ENCODE measurements at regions not wholly inside any gene's neighbourhood (a gene's known extent, or its start where the extent isn't known, plus 50 kb on each side); places are given as distances from the start of the nearest gene placed in this dataset.

GRCh38 chr9:3012842-3013241, 168.9 kb upstream of the PUM3 start:
- H3K4me3 ChIP-seq (ENCODE audit: low read length in 2 of 2): no peak overlapping the region
- WGBS, 2 donors: 74 to 79% methylated on average over 5 of the region's 5 CpGs
- no peaks in the 10 kb centered on the region for H3K4me1 ChIP-seq (ENCODE audit: control insufficient read depth in 1 of 2, insufficient read depth in 2 of 2, low read length in 2 of 2)
- no peaks in the 10 kb centered on the region for H3K27me3 ChIP-seq (ENCODE audit: control insufficient read depth in 1 of 2, insufficient read depth in 2 of 2, low read length in 1 of 2)
- no peak for ATAC-seq (ENCODE audit: low FRiP score)
- no peak for DNase-seq
- H3K9me3 ChIP-seq (ENCODE audit: control insufficient read depth, low read length): peaks cover 3% of the 10 kb centered on the region
- no peaks in the 10 kb centered on the region for H3K36me3 ChIP-seq (ENCODE audit: control insufficient read depth in 1 of 2, insufficient read depth in 2 of 2, low read length in 1 of 2)
- intact Hi-C loops (cut with DNase I): no loop called here
- H3K27ac ChIP-seq (ENCODE audit: low read depth in 1 of 2, low read length in 2 of 2): no peak overlapping the region

GRCh38 chr9:3012245-3012644, 168.3 kb upstream of the PUM3 start:
- ATAC-seq (ENCODE audit: low FRiP score): no peak
- Histone ChIP-seq H3K27ac (ENCODE audit: low read depth in 1 of 2, low read length in 2 of 2) (no peak overlapping the region), H3K27me3 (ENCODE audit: control insufficient read depth in 1 of 2, insufficient read depth in 2 of 2, low read length in 1 of 2) (no peaks in the 10 kb centered on the region), H3K4me1 (ENCODE audit: control insufficient read depth in 1 of 2, insufficient read depth in 2 of 2, low read length in 2 of 2) (no peaks in the 10 kb centered on the region), H3K36me3 (ENCODE audit: control insufficient read depth in 1 of 2, insufficient read depth in 2 of 2, low read length in 1 of 2) (no peaks in the 10 kb centered on the region), H3K4me3 (ENCODE audit: low read length in 2 of 2) (no peak overlapping the region), H3K9me3 (ENCODE audit: control insufficient read depth, low read length) (peaks cover 3% of the 10 kb centered on the region)
- intact Hi-C loops (cut with DNase I): no loop called here
- DNase-seq: no peak
- 84 to 88% methylated on average over 6 of the region's 6 CpGs for WGBS, 2 donors

DNA sequence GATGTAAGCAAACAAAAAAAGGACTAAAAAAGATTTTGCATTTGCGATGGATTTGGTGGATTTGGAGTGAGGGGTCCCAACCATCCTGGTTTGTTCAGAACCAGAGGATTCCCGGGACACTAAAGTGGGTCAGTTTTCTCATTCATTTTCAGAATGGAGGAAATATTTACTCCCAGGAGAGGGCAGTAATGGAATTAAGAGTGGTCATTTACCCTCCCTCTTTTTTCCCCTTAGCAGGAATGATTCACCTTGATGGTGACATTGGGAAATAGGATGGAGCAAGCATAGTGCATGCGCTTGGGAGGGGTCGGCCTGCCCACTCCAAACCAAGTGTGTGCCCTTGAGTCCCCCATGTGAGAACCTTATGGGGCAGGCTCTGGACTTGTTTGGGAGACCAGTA, 164.2 kb upstream of the PUM3 start:
- Histone ChIP-seq H3K4me3 (ENCODE audit: low read length in 2 of 2) (no peak overlapping the region), H3K36me3 (ENCODE audit: control insufficient read depth in 1 of 2, insufficient read depth in 2 of 2, low read length in 1 of 2) (no peaks in the 10 kb centered on the region), H3K4me1 (ENCODE audit: control insufficient read depth in 1 of 2, insufficient read depth in 2 of 2, low read length in 2 of 2) (no peaks in the 10 kb centered on the region), H3K27ac (ENCODE audit: low read depth in 1 of 2, low read length in 2 of 2) (no peak overlapping the region), H3K9me3 (ENCODE audit: control insufficient read depth, low read length) (no peaks in the 10 kb centered on the region), H3K27me3 (ENCODE audit: control insufficient read depth in 1 of 2, insufficient read depth in 2 of 2, low read length in 1 of 2) (no peaks in the 10 kb centered on the region)
- WGBS, 2 donors: 95% methylated on average over 4 of the region's 4 CpGs
- intact Hi-C loops (cut with DNase I): no loop called here
- no peak for DNase-seq
- no peak for ATAC-seq (ENCODE audit: low FRiP score)

DNA sequence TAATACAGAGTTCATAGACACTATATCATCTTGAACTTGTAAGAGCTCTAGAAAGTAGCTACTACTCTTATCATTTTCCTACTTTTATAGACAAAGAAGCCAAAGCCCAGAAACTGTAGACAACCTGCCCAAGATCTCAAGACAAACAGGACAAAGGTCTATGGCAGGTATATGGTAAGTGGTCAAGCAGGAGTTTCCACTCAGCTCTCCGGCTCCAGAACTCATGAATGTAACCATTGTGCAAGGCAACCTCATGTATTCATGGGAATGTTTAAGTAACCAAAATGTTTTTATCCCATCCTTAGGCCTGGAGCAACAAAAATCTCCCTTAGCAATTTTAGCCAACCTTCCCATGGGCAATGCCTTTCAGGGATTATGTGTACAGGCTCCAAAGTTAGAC, 163.4 kb upstream of the PUM3 start:
- H3K27ac ChIP-seq (ENCODE audit: low read depth in 1 of 2, low read length in 2 of 2): no peak overlapping the region
- ATAC-seq (ENCODE audit: low FRiP score): no peak
- no peaks in the 10 kb centered on the region for H3K4me1 ChIP-seq (ENCODE audit: control insufficient read depth in 1 of 2, insufficient read depth in 2 of 2, low read length in 2 of 2)
- H3K9me3 ChIP-seq (ENCODE audit: control insufficient read depth, low read length): no peaks in the 10 kb centered on the region
- no peak for DNase-seq
- WGBS, 2 donors: 93% methylated on average over 1 of the region's 1 CpG
- no peaks in the 10 kb centered on the region for H3K36me3 ChIP-seq (ENCODE audit: control insufficient read depth in 1 of 2, insufficient read depth in 2 of 2, low read length in 1 of 2)
- intact Hi-C loops (cut with DNase I): no loop called here
- H3K27me3 ChIP-seq (ENCODE audit: control insufficient read depth in 1 of 2, insufficient read depth in 2 of 2, low read length in 1 of 2): no peaks in the 10 kb centered on the region
- H3K4me3 ChIP-seq (ENCODE audit: low read length in 2 of 2): no peak overlapping the region

GRCh38 chr9:3006851-3007250, 163.0 kb upstream of the PUM3 start:
- no peak for ATAC-seq (ENCODE audit: low FRiP score)
- no peak for DNase-seq
- H3K27ac ChIP-seq (ENCODE audit: low read depth in 1 of 2, low read length in 2 of 2): no peak overlapping the region
- no peaks in the 10 kb centered on the region for H3K4me1 ChIP-seq (ENCODE audit: control insufficient read depth in 1 of 2, insufficient read depth in 2 of 2, low read length in 2 of 2)
- no peak overlapping the region for H3K4me3 ChIP-seq (ENCODE audit: low read length in 2 of 2)
- no peaks in the 10 kb centered on the region for H3K9me3 ChIP-seq (ENCODE audit: control insufficient read depth, low read length)
- intact Hi-C loops (cut with DNase I): no loop called here
- no peaks in the 10 kb centered on the region for H3K36me3 ChIP-seq (ENCODE audit: control insufficient read depth in 1 of 2, insufficient read depth in 2 of 2, low read length in 1 of 2)
- no peaks in the 10 kb centered on the region for H3K27me3 ChIP-seq (ENCODE audit: control insufficient read depth in 1 of 2, insufficient read depth in 2 of 2, low read length in 1 of 2)

GRCh38 chr9:3004572-3004971, 160.7 kb upstream of the PUM3 start:
- Histone ChIP-seq H3K36me3 (ENCODE audit: control insufficient read depth in 1 of 2, insufficient read depth in 2 of 2, low read length in 1 of 2) (no peaks in the 10 kb centered on the region), H3K27me3 (ENCODE audit: control insufficient read depth in 1 of 2, insufficient read depth in 2 of 2, low read length in 1 of 2) (no peaks in the 10 kb centered on the region), H3K4me1 (ENCODE audit: control insufficient read depth in 1 of 2, insufficient read depth in 2 of 2, low read length in 2 of 2) (no peaks in the 10 kb centered on the region), H3K27ac (ENCODE audit: low read depth in 1 of 2, low read length in 2 of 2) (no peak overlapping the region), H3K9me3 (ENCODE audit: control insufficient read depth, low read length) (no peaks in the 10 kb centered on the region), H3K4me3 (ENCODE audit: low read length in 2 of 2) (no peak overlapping the region)
- WGBS, 2 donors: 75 to 79% methylated on average over 1 of the region's 1 CpG
- intact Hi-C loops (cut with DNase I): no loop called here
- DNase-seq (no peak), ATAC-seq (ENCODE audit: low FRiP score) (no peak)

GRCh38 chr9:3001311-3001710, 157.4 kb upstream of the PUM3 start:
- H3K27ac ChIP-seq (ENCODE audit: low read depth in 1 of 2, low read length in 2 of 2): no peak overlapping the region
- no peaks in the 10 kb centered on the region for H3K9me3 ChIP-seq (ENCODE audit: control insufficient read depth, low read length)
- H3K27me3 ChIP-seq (ENCODE audit: control insufficient read depth in 1 of 2, insufficient read depth in 2 of 2, low read length in 1 of 2): no peaks in the 10 kb centered on the region
- no peak for ATAC-seq (ENCODE audit: low FRiP score)
- DNase-seq: no peak
- no peaks in the 10 kb centered on the region for H3K36me3 ChIP-seq (ENCODE audit: control insufficient read depth in 1 of 2, insufficient read depth in 2 of 2, low read length in 1 of 2)
- H3K4me1 ChIP-seq (ENCODE audit: control insufficient read depth in 1 of 2, insufficient read depth in 2 of 2, low read length in 2 of 2): no peaks in the 10 kb centered on the region
- no peak overlapping the region for H3K4me3 ChIP-seq (ENCODE audit: low read length in 2 of 2)
- intact Hi-C loops (cut with DNase I): no loop called here

DNA sequence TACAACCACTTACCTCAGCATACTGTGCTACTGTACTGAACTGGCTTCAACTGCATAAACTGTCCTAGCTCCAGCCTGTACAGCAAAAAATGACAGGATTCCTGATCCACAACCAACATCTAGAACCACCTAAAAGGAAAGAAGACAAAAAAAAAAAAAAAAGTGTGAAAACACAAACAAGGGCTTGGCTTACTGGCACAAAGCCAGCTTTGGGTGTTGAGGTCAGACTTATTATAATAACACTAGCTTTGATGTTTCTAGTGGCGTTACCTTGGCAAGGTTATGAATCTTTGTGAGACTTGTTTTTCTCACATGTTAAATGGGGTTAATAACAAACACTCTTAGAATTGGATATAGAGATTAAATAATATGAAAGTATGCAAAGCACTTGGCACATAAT, 148.5 kb upstream of the PUM3 start:
- H3K4me1 ChIP-seq (ENCODE audit: control insufficient read depth in 1 of 2, insufficient read depth in 2 of 2, low read length in 2 of 2): no peaks in the 10 kb centered on the region
- no peak overlapping the region for H3K27ac ChIP-seq (ENCODE audit: low read depth in 1 of 2, low read length in 2 of 2)
- ATAC-seq (ENCODE audit: low FRiP score) (no peak), DNase-seq (no peak)
- H3K9me3 ChIP-seq (ENCODE audit: control insufficient read depth, low read length): peaks cover 2% of the 10 kb centered on the region
- H3K4me3 ChIP-seq (ENCODE audit: low read length in 2 of 2): no peak overlapping the region
- WGBS, 2 donors: 88 to 89% methylated on average over 1 of the region's 1 CpG
- no peaks in the 10 kb centered on the region for H3K36me3 ChIP-seq (ENCODE audit: control insufficient read depth in 1 of 2, insufficient read depth in 2 of 2, low read length in 1 of 2)
- no peaks in the 10 kb centered on the region for H3K27me3 ChIP-seq (ENCODE audit: control insufficient read depth in 1 of 2, insufficient read depth in 2 of 2, low read length in 1 of 2)
- intact Hi-C loops (cut with DNase I): no loop called here

DNA sequence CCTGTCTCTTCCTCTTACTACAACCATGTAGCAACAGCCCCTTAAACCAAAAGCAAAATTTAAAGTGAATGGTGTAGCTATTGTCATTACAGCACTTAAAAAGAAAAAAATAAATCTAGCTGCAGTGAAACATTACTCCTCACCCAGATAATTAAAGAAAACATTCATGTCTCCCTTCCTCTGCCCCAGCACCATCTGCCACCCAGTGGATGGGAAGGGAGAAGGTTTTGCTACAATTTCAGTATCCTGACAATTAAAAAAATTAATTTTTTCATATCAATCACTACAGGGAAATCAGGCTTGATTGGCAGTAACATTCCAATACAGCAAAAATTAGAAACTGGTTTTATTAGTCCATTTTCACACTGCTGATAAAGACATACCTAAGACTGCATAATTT, 147.4 kb upstream of the PUM3 start:
- intact Hi-C loops (cut with DNase I): no loop called here
- no peaks in the 10 kb centered on the region for H3K27me3 ChIP-seq (ENCODE audit: control insufficient read depth in 1 of 2, insufficient read depth in 2 of 2, low read length in 1 of 2)
- H3K27ac ChIP-seq (ENCODE audit: low read depth in 1 of 2, low read length in 2 of 2): no peak overlapping the region
- DNase-seq (no peak), ATAC-seq (ENCODE audit: low FRiP score) (no peak)
- H3K4me1 ChIP-seq (ENCODE audit: control insufficient read depth in 1 of 2, insufficient read depth in 2 of 2, low read length in 2 of 2): no peaks in the 10 kb centered on the region
- H3K36me3 ChIP-seq (ENCODE audit: control insufficient read depth in 1 of 2, insufficient read depth in 2 of 2, low read length in 1 of 2): no peaks in the 10 kb centered on the region
- no peak overlapping the region for H3K4me3 ChIP-seq (ENCODE audit: low read length in 2 of 2)
- H3K9me3 ChIP-seq (ENCODE audit: control insufficient read depth, low read length): peaks cover 2% of the 10 kb centered on the region

GRCh38 chr9:2987679-2988078, 143.8 kb upstream of the PUM3 start:
- 67 to 71% methylated on average over 7 of the region's 7 CpGs for WGBS, 2 donors
- intact Hi-C loops (cut with DNase I): no loop called here
- DNase-seq (no peak), ATAC-seq (ENCODE audit: low FRiP score) (no peak)
- Histone ChIP-seq H3K36me3 (ENCODE audit: control insufficient read depth in 1 of 2, insufficient read depth in 2 of 2, low read length in 1 of 2) (no peaks in the 10 kb centered on the region), H3K4me3 (ENCODE audit: low read length in 2 of 2) (no peak overlapping the region), H3K4me1 (ENCODE audit: control insufficient read depth in 1 of 2, insufficient read depth in 2 of 2, low read length in 2 of 2) (no peaks in the 10 kb centered on the region), H3K27ac (ENCODE audit: low read depth in 1 of 2, low read length in 2 of 2) (no peak overlapping the region), H3K9me3 (ENCODE audit: control insufficient read depth, low read length) (no peaks in the 10 kb centered on the region), H3K27me3 (ENCODE audit: control insufficient read depth in 1 of 2, insufficient read depth in 2 of 2, low read length in 1 of 2) (peaks cover 0 to 1% of the 10 kb centered on the region in 2 donors)

Measured in aorta (tissue), 5 donors.